Neuronal stem cell (in vitro differentiated cells): ENCODE measurements at regions not wholly inside any gene's neighbourhood (a gene's known extent, or its start where the extent isn't known, plus 50 kb on each side); places are given as distances from the start of the nearest gene placed in this dataset.

ENCODE experiments used
- DNase-seq: peaks from one replicate; pipeline ENCODE4 v3.0.0-alpha.2; 2013; ENCODE audit warnings: low spot score
- H2AFZ ChIP-seq: one replicate; pipeline ENCODE4 v1.6.1; 2013; ENCODE audit warnings: mild to moderate bottlenecking, low read length, inconsistent platforms
- H2AK5ac ChIP-seq: 2 replicates; pipeline ENCODE4 v1.6.1; 2013; ENCODE audit warnings: low read depth, mild to moderate bottlenecking, inconsistent platforms, low read length, moderate library complexity, mixed read lengths
- H2BK120ac ChIP-seq: 2 replicates; pipeline ENCODE4 v1.6.1; 2013; ENCODE audit warnings: low read depth, mild to moderate bottlenecking, inconsistent platforms, low read length, moderate library complexity, mixed read lengths
- H2BK12ac ChIP-seq: one replicate; pipeline ENCODE4 v1.6.1; 2013; ENCODE audit warnings: low read length, inconsistent platforms
- H2BK15ac ChIP-seq: 2 replicates; pipeline ENCODE4 v1.6.1; 2013; ENCODE audit warnings: mild to moderate bottlenecking, low read length, inconsistent platforms, mixed read lengths
- H2BK5ac ChIP-seq: one replicate; pipeline ENCODE4 v1.6.1; 2013; ENCODE audit warnings: inconsistent platforms, mild to moderate bottlenecking, low read length, moderate library complexity
- H3K14ac ChIP-seq: one replicate; pipeline ENCODE4 v1.6.1; 2013; ENCODE audit warnings: low read length, inconsistent platforms
- H3K18ac ChIP-seq: 2 replicates; pipeline ENCODE4 v1.6.1; 2013; ENCODE audit warnings: low read length, inconsistent platforms
- H3K23ac ChIP-seq: 2 replicates; pipeline ENCODE4 v1.6.1; 2013; ENCODE audit warnings: low read depth, mild to moderate bottlenecking, mixed read lengths, low read length, inconsistent platforms; ENCODE audit not compliant: poor library complexity
- H3K27ac ChIP-seq: replicated peaks from 3 replicates; pipeline ENCODE4 v1.5.1; 2013; ENCODE audit warnings: low read length, inconsistent platforms
- H3K27me3 ChIP-seq, 3 experiments: 2 replicates each; pipeline ENCODE4 v1.6.1; 2013; ENCODE audit warnings: low read length in 3 of 3, mild to moderate bottlenecking in 2 of 3, inconsistent platforms in 1 of 3, low read depth in 1 of 3, mixed read lengths in 1 of 3, moderate library complexity in 1 of 3; ENCODE audit not compliant: control insufficient read depth in 3 of 3, insufficient read depth in 3 of 3
- H3K36me3 ChIP-seq, 2 donors: replicated peaks in 1 of 2; 2 replicates each; pipeline ENCODE4 v1.6.1; 2013; ENCODE audit warnings: low read length in 2 of 2; ENCODE audit not compliant: control insufficient read depth in 2 of 2, insufficient read depth in 2 of 2
- H3K4ac ChIP-seq: 2 replicates; pipeline ENCODE4 v1.6.1; 2013; ENCODE audit warnings: inconsistent platforms, mild to moderate bottlenecking, low read length, moderate library complexity
- H3K4me1 ChIP-seq, 2 donors: 1 replicate in 1 of 2; 2 replicates in 1 of 2; pipeline ENCODE4 v1.6.1; 2013; ENCODE audit warnings: low read length in 2 of 2, low read depth in 1 of 2; ENCODE audit not compliant: control insufficient read depth in 2 of 2, insufficient read depth in 1 of 2
- H3K4me2 ChIP-seq: one replicate; pipeline ENCODE4 v1.6.1; 2013; ENCODE audit warnings: mild to moderate bottlenecking, low read length, inconsistent platforms; ENCODE audit not compliant: insufficient read depth, poor library complexity, severe bottlenecking
- H3K4me3 ChIP-seq, 2 donors: 2 replicates each; pipeline ENCODE4 v1.5.1; 2013; ENCODE audit warnings: low read length in 2 of 2, mild to moderate bottlenecking in 2 of 2, inconsistent platforms in 1 of 2, moderate library complexity in 1 of 2
- H3K79me1 ChIP-seq: one replicate; pipeline ENCODE4 v1.6.1; 2013; ENCODE audit warnings: low read depth, mild to moderate bottlenecking, inconsistent platforms, low read length, moderate library complexity
- H3K9ac ChIP-seq: one replicate; pipeline ENCODE4 v1.6.1; 2013; ENCODE audit warnings: mild to moderate bottlenecking, low read depth, low read length, inconsistent platforms; ENCODE audit not compliant: poor library complexity
- H3K9me3 ChIP-seq, 2 donors: replicated peaks in 1 of 2; 2 replicates each; pipeline versions ENCODE3 to v1.6.1; 2013; ENCODE audit warnings: low read length in 2 of 2, mild to moderate bottlenecking in 2 of 2, inconsistent platforms in 1 of 2, low read depth in 1 of 2, mixed read lengths in 1 of 2, moderate library complexity in 1 of 2; ENCODE audit not compliant: control insufficient read depth in 2 of 2, insufficient read depth in 1 of 2
- H4K8ac ChIP-seq: one replicate; pipeline ENCODE4 v1.6.1; 2013; ENCODE audit warnings: low read depth, mild to moderate bottlenecking, inconsistent platforms, low read length, moderate library complexity
- H4K91ac ChIP-seq: one replicate; pipeline ENCODE4 v1.6.1; 2013; ENCODE audit warnings: low read length, low read depth, mild to moderate bottlenecking, inconsistent platforms; ENCODE audit not compliant: poor library complexity
- WGBS, 2 donors: extraction: QIAGEN DNeasy Blood & Tissue Kit; methylation state at CpG; one replicate each; pipeline ENCODE4 v1.1.7; 2013; ENCODE audit warnings: missing lambda C conversion rate in 2 of 2, mixed read lengths in 1 of 2; ENCODE audit not compliant: insufficient read length in 2 of 2, insufficient replicate concordance in 1 of 2; ENCODE audit errors: extremely low coverage in 2 of 2; 5-methylcytosine and 5-hydroxymethylcytosine counted together

GRCh38 chr16:66128371-66128770, 238.1 kb upstream of the CDH5 start:
- Histone ChIP-seq H3K23ac (no peak overlapping the region), H3K9me3 (no peaks in the 10 kb centered on the region), H2BK12ac (no peak overlapping the region), H3K4me1 (peaks cover 0 to 14% of the 10 kb centered on the region in 2 donors), H2AFZ (no peak overlapping the region), H4K8ac (no peak overlapping the region), H3K4ac (no peak overlapping the region), H3K79me1 (no peaks in the 10 kb centered on the region), H3K27ac (no peak overlapping the region), H2BK15ac (no peak overlapping the region), H3K27me3 (peaks cover 0 to 28% (median 8%) of the 10 kb centered on the region in 3 experiments), H4K91ac (no peak overlapping the region), H3K36me3 (no peaks in the 10 kb centered on the region), H2AK5ac (no peak overlapping the region), H3K9ac (no peak overlapping the region), H3K14ac (no peak overlapping the region), H3K18ac (no peak overlapping the region), H3K4me2 (no peak overlapping the region), H3K4me3 (no peak overlapping the region), H2BK120ac (no peak overlapping the region), H2BK5ac (no peak overlapping the region)
- WGBS, 2 donors, result no CpG with 5 or more reads among the region's 7 CpGs
- no peak for DNase-seq

GRCh38 chr16:66127459-66128370, 238.8 kb upstream of the CDH5 start:
- Histone ChIP-seq H2BK15ac (no peak overlapping the region), H3K4me2 (no peak overlapping the region), H3K36me3 (no peaks in the 10 kb centered on the region), H2BK5ac (no peak overlapping the region), H3K14ac (no peak overlapping the region), H3K18ac (no peak overlapping the region), H4K91ac (no peak overlapping the region), H3K9me3 (no peaks in the 10 kb centered on the region), H3K4me1 (peaks cover 0 to 14% of the 10 kb centered on the region in 2 donors), H3K9ac (no peak overlapping the region), H3K27ac (no peak overlapping the region), H3K4ac (no peak overlapping the region), H4K8ac (no peak overlapping the region), H2BK12ac (no peak overlapping the region), H3K27me3 (peaks cover 0 to 28% (median 8%) of the 10 kb centered on the region in 3 experiments), H3K4me3 (no peak overlapping the region), H2AK5ac (no peak overlapping the region), H2AFZ (no peak overlapping the region), H3K79me1 (no peaks in the 10 kb centered on the region), H2BK120ac (no peak overlapping the region), H3K23ac (no peak overlapping the region)
- WGBS, 2 donors, result no CpG with 5 or more reads among the region's 26 CpGs
- no peak for DNase-seq

- Histone ChIP-seq H3K4me3 (no peak overlapping the region), H3K23ac (no peak overlapping the region), H3K27me3 (no peaks in the 10 kb centered on the region), H2AFZ (no peak overlapping the region), H3K9me3 (no peaks in the 10 kb centered on the region), H3K14ac (no peak overlapping the region), H3K4me1 (no peaks in the 10 kb centered on the region), H2BK15ac (no peak overlapping the region), H4K8ac (no peak overlapping the region), H3K4me2 (no peak overlapping the region), H3K27ac (no peak overlapping the region), H2AK5ac (no peak overlapping the region), H3K4ac (no peak overlapping the region), H3K18ac (no peak overlapping the region), H4K91ac (no peak overlapping the region), H3K79me1 (no peaks in the 10 kb centered on the region), H3K9ac (no peak overlapping the region), H2BK5ac (no peak overlapping the region), H3K36me3 (no peaks in the 10 kb centered on the region), H2BK120ac (no peak overlapping the region), H2BK12ac (no peak overlapping the region)
- DNase-seq, result no peak
- WGBS, 2 donors, result no CpG with 5 or more reads among the region's 7 CpGs
Measured at GRCh38 chr16:66121466-66121865, 245.0 kb upstream of the CDH5 start.

- Histone ChIP-seq H3K36me3 (no peaks in the 10 kb centered on the region), H3K4me2 (no peak overlapping the region), H2BK5ac (no peak overlapping the region), H3K14ac (no peak overlapping the region), H4K8ac (no peak overlapping the region), H4K91ac (no peak overlapping the region), H2AFZ (no peak overlapping the region), H3K18ac (no peak overlapping the region), H3K9me3 (no peaks in the 10 kb centered on the region), H3K4ac (no peak overlapping the region), H2BK120ac (no peak overlapping the region), H3K27ac (no peak overlapping the region), H3K27me3 (no peaks in the 10 kb centered on the region), H2AK5ac (no peak overlapping the region), H3K4me1 (no peaks in the 10 kb centered on the region), H2BK12ac (no peak overlapping the region), H3K9ac (no peak overlapping the region), H3K23ac (no peak overlapping the region), H2BK15ac (no peak overlapping the region), H3K79me1 (no peaks in the 10 kb centered on the region), H3K4me3 (no peak overlapping the region)
- no CpG with 5 or more reads among the region's 3 CpGs for WGBS, 2 donors
- no peak for DNase-seq
Measured at GRCh38 chr16:66120656-66121055, 245.8 kb upstream of the CDH5 start.
